ENCODE measurements at regions not wholly inside any gene's neighbourhood (a gene's known extent, or its start where the extent isn't known, plus 50 kb on each side); places are given as distances from the start of the nearest gene placed in this dataset.

GRCh38 chr13:90142251-90142650 lies 1205.2 kb upstream of the MIR17HG start:
- no peaks in the 10 kb centered on the region for H3K36me3 ChIP-seq
- 73 to 75% methylated on average over 4 to 5 of the region's 5 CpGs for WGBS, 2 donors (ENCODE audit: low coverage in 1 of 2)
- no peaks in the 10 kb centered on the region for H3K4me1 ChIP-seq
- ATAC-seq: no peak
- no peak overlapping the region for H3K27ac ChIP-seq
- TF ChIP-seq CTCF (IDR thresholded peaks at IDR 0.05) (no peak), EP300 (IDR thresholded peaks at IDR 0.05) (no peak)
- no peaks in the 10 kb centered on the region for H3K27me3 ChIP-seq
- no peaks in the 10 kb centered on the region for H3K9me3 ChIP-seq
- no peak overlapping the region for H3K4me3 ChIP-seq

GRCh38 chr13:90154311-90154960 lies 1193.1 kb upstream of the MIR17HG start:
- Histone ChIP-seq H3K36me3 (no peaks in the 10 kb centered on the region), H3K27me3 (no peaks in the 10 kb centered on the region), H3K4me3 (no peak overlapping the region), H3K4me1 (no peaks in the 10 kb centered on the region), H3K9me3 (no peaks in the 10 kb centered on the region), H3K27ac (no peak overlapping the region)
- TF ChIP-seq EP300 (IDR thresholded peaks at IDR 0.05) (no peak), POLR2AphosphoS5 (IDR thresholded peaks at IDR 0.05) (no peak), CTCF (IDR thresholded peaks at IDR 0.05) (no peak), POLR2A (IDR thresholded peaks at IDR 0.05) (no peak)
- ATAC-seq: no peak
- 71 to 91% methylated on average over 1 to 2 of the region's 2 CpGs for WGBS, 2 donors (ENCODE audit: low coverage in 1 of 2)

GRCh38 chr13:90156390-90156789 lies 1191.1 kb upstream of the MIR17HG start:
- TF ChIP-seq POLR2AphosphoS5 (IDR thresholded peaks at IDR 0.05): no peak
- TF ChIP-seq POLR2A (IDR thresholded peaks at IDR 0.05): no peak
- TF ChIP-seq EP300 (IDR thresholded peaks at IDR 0.05): no peak
- TF ChIP-seq CTCF (IDR thresholded peaks at IDR 0.05): no peak
- no peaks in the 10 kb centered on the region for H3K4me1 ChIP-seq
- no peaks in the 10 kb centered on the region for H3K36me3 ChIP-seq
- no peak for ATAC-seq
- no peaks in the 10 kb centered on the region for H3K9me3 ChIP-seq
- 21% methylated on average over 1 of the region's 1 CpG; no CpG with 5 or more reads in 1 of the 2 donors for WGBS, 2 donors (ENCODE audit: low coverage in 1 of 2)
- no peak overlapping the region for H3K27ac ChIP-seq
- H3K27me3 ChIP-seq: no peaks in the 10 kb centered on the region
- no peak overlapping the region for H3K4me3 ChIP-seq

- Histone ChIP-seq H3K36me3 (no peaks in the 10 kb centered on the region), H3K4me1 (no peaks in the 10 kb centered on the region), H3K4me3 (no peak overlapping the region), H3K27me3 (no peaks in the 10 kb centered on the region), H3K27ac (no peak overlapping the region), H3K9me3 (no peaks in the 10 kb centered on the region)
- WGBS, 2 donors (ENCODE audit: low coverage in 1 of 2): 88 to 100% methylated on average over 1 of the region's 1 CpG
- ATAC-seq: no peak
- TF ChIP-seq POLR2AphosphoS5 (IDR thresholded peaks at IDR 0.05) (no peak), POLR2A (IDR thresholded peaks at IDR 0.05) (no peak), CTCF (IDR thresholded peaks at IDR 0.05) (no peak), EP300 (IDR thresholded peaks at IDR 0.05) (no peak)
Observed at GRCh38 chr13:90168953-90169352, 1178.5 kb upstream of the MIR17HG start.

- WGBS, 2 donors (ENCODE audit: low coverage in 1 of 2): 25 to 29% methylated on average over 1 of the region's 1 CpG
- Histone ChIP-seq H3K4me1 (no peaks in the 10 kb centered on the region), H3K9me3 (no peaks in the 10 kb centered on the region), H3K27ac (no peak overlapping the region), H3K4me3 (no peak overlapping the region), H3K36me3 (no peaks in the 10 kb centered on the region), H3K27me3 (no peaks in the 10 kb centered on the region)
- TF ChIP-seq POLR2AphosphoS5 (IDR thresholded peaks at IDR 0.05): no peak
- no peak for TF ChIP-seq POLR2A (IDR thresholded peaks at IDR 0.05)
- TF ChIP-seq EP300 (IDR thresholded peaks at IDR 0.05): no peak
- no peak for TF ChIP-seq CTCF (IDR thresholded peaks at IDR 0.05)
- ATAC-seq: no peak
Observed at GRCh38 chr13:90170208-90170607, 1177.3 kb upstream of the MIR17HG start.

All from gastroesophageal sphincter (tissue), 4 donors.